Breast epithelium (tissue), 3 donors: ENCODE measurements at regions not wholly inside any gene's neighbourhood (a gene's known extent, or its start where the extent isn't known, plus 50 kb on each side); places are given as distances from the start of the nearest gene placed in this dataset.

Source experiments
- POLR2A ChIP-seq: fragments of 450-650 bp; IDR thresholded peaks from one replicate; pipeline ENCODE4 v1.6.1; 2016; ENCODE audit warnings: antibody characterized with exemption, mild to moderate bottlenecking, moderate library complexity
- POLR2AphosphoS5 ChIP-seq, 3 donors: sonication (generic); formaldehyde crosslinking; IDR thresholded peaks; one replicate each; pipeline ENCODE4 v1.6.1; 2017; ENCODE audit warnings: antibody characterized with exemption in 3 of 3
- TF ChIP-seq, protein P1 (sequence below), 3 donors: fragments of 450-650 bp; IDR thresholded peaks; one replicate each; pipeline ENCODE4 v1.5.1; 2016 to 2017; ENCODE audit warnings: antibody characterized with exemption in 3 of 3, mild to moderate bottlenecking in 3 of 3, moderate library complexity in 3 of 3

DNA sequence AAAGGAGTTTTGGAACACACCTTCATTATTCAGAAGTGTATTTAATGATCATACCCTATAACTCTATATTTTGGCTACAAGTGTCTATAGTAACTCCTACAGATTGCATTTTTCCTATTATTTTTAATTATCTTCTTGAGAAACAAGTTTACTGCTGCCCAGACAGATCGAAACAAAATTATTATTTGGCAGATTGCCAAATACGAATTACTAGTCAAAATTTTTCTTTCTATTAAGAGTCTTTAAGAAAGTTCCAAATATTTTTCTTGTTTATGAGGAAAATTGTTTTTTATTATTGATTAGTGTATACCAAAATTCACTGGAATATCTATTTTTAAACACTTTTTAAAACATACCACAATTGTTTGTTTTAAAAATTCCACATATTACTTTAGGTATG, 821.9 kb upstream of the SLC35B3 start:
- TF ChIP-seq, protein P1, sequence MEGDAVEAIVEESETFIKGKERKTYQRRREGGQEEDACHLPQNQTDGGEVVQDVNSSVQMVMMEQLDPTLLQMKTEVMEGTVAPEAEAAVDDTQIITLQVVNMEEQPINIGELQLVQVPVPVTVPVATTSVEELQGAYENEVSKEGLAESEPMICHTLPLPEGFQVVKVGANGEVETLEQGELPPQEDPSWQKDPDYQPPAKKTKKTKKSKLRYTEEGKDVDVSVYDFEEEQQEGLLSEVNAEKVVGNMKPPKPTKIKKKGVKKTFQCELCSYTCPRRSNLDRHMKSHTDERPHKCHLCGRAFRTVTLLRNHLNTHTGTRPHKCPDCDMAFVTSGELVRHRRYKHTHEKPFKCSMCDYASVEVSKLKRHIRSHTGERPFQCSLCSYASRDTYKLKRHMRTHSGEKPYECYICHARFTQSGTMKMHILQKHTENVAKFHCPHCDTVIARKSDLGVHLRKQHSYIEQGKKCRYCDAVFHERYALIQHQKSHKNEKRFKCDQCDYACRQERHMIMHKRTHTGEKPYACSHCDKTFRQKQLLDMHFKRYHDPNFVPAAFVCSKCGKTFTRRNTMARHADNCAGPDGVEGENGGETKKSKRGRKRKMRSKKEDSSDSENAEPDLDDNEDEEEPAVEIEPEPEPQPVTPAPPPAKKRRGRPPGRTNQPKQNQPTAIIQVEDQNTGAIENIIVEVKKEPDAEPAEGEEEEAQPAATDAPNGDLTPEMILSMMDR (IDR thresholded peaks at IDR 0.05), result no peak
- TF ChIP-seq POLR2A (no peak), POLR2AphosphoS5 (IDR thresholded peaks at IDR 0.05) (no peak)
